Psoas muscle (tissue), 7 donors: ENCODE measurements at regions not wholly inside any gene's neighbourhood (a gene's known extent, or its start where the extent isn't known, plus 50 kb on each side); places are given as distances from the start of the nearest gene placed in this dataset.

ENCODE experiments used
- ATAC-seq, 4 donors: fragments of 200-7000 bp; cut with Tn5 transposase; one replicate each; pipeline ENCODE4 v1.9.1; 2020; ENCODE audit warnings: moderate library complexity in 3 of 4, mild to moderate bottlenecking in 2 of 4
- DNase-seq, 2 donors: peaks; one replicate each; pipeline ENCODE4 v3.0.0-alpha.2; 2020
- H3K27ac ChIP-seq: fragments of 200-600 bp; one replicate; pipeline ENCODE4 v1.8.0; 2022
- H3K27me3 ChIP-seq, 3 donors: fragments of 200-600 bp in 1 of 3; one replicate each; pipeline versions ENCODE4 v1.6.1 to v1.8.0; 2013 to 2022; ENCODE audit warnings: low read length in 2 of 3, mild to moderate bottlenecking in 2 of 3, moderate library complexity in 1 of 3; ENCODE audit not compliant: insufficient read depth in 3 of 3
- H3K36me3 ChIP-seq, 2 donors: fragments of 200-600 bp in 1 of 2; one replicate each; pipeline versions ENCODE4 v1.6.1 to v1.8.0; 2013 to 2022; ENCODE audit warnings: low read depth in 1 of 2, mild to moderate bottlenecking in 1 of 2, moderate library complexity in 1 of 2; ENCODE audit not compliant: insufficient read depth in 1 of 2
- H3K4me1 ChIP-seq: fragments of 200-600 bp; one replicate; pipeline ENCODE4 v1.8.0; 2022
- H3K4me3 ChIP-seq: fragments of 200-600 bp; one replicate; pipeline ENCODE4 v1.8.0; 2022; ENCODE audit warnings: mild to moderate bottlenecking
- H3K9me3 ChIP-seq: fragments of 200-600 bp; one replicate; pipeline ENCODE4 v1.8.0; 2022
- CTCF ChIP-seq: fragments of 200-600 bp; IDR thresholded peaks from one replicate; pipeline ENCODE4 v1.8.0; 2022; ENCODE audit warnings: antibody characterized with exemption
- WGBS, 3 donors: extraction: QIAGEN DNeasy Blood & Tissue Kit; methylation state at CpG; one replicate each; pipeline versions ENCODE4 v1.1.6 to v1.1.7; 2013; 5-methylcytosine and 5-hydroxymethylcytosine counted together
- intact Hi-C, 2 donors: fragments of 100-400 bp; cut with DNase I; formaldehyde crosslinking; loops; one replicate each; pipeline versions ENCODE4 v1.11.0 to v1.14.2; 2022
- donor health status: healthy with polysubstance abuse.
- donor health status: DM: no; HTN: no; CAD: no; lungs with moderate emphysema.
- donor health status: Bipolar disorder and iron deficiency.
- donor health status: healthy.
- donor health status: DM: yes; HTN: yes; CAD: no.
- donor health status: DM: no; HTN: no; CAD: no.
- donor health status: DM: yes; HTN: yes; CAD: no.

DNA sequence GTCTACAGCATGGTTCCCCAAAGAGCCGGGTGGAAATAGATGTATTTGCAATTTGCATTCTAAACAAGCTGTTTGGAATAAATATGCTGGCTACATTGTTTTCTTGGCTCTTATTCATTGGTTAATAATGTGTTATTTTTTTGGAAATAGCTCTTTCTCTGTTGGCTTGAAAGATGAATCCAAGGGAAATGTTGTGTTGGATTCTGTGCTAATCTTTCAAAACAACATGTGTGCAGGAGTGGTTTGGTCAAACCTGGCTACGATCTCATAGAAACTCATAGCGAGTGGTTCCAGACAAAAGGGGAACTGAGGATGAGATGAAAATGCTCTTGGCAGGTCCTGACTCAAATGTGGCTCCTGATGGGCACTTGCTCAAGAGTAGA is 63.7 kb upstream of the CXCL14 start:
- H3K4me3 ChIP-seq, result no peak overlapping the region
- intact Hi-C loops, result no loop called here
- peak in 1 of 4 donors; percentile 49 for ATAC-seq
- no peaks in the 10 kb centered on the region for H3K27me3 ChIP-seq
- no peaks in the 10 kb centered on the region for H3K36me3 ChIP-seq
- H3K4me1 ChIP-seq, result no peaks in the 10 kb centered on the region
- no peak overlapping the region for H3K27ac ChIP-seq
- whole genome bisulfite sequencing, 3 donors, result 23 to 46% (median 27%) methylated on average over 3 of the region's 3 CpGs
- DNase-seq, result no peak
- no peaks in the 10 kb centered on the region for H3K9me3 ChIP-seq
- no peak for TF ChIP-seq CTCF

DNA sequence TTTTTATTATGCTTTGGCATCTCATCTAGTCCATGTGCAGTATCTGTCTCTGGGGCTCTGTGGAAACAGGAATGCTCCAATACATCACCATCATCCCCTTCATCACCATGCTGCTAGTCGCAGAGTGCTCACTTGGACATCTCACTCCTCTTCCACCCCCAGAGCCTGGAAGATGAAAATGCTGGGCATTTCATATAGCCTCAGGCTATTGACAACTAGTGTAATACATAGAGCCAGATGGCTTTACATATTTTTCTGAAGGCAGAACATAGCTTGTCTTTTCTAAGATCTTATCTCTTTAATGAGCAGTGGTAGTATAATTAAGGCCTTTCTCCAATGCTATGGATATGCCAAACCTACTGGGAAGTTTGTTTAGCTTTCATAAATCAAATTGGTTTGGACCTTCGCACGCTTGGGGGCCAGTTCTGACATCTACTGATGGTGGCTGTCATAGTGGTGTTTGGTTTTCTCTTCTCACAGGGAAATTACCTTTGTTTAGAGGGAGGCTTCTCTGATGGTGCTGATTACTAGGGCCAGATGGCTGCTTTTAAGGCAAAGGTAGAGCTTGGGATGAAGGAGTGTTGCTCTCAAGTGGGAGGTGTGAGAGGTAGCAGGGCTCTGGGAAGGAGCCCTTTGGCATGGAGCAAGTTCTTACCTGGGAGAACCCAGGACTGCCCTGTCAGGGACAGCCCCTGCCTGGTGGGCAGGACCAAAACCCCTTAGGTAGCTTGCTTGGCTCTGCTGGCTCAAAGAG is 63.1 kb upstream of the CXCL14 start:
- Histone ChIP-seq H3K9me3 (no peaks in the 10 kb centered on the region), H3K36me3 (no peaks in the 10 kb centered on the region), H3K27ac (no peak overlapping the region), H3K4me3 (no peak overlapping the region), H3K27me3 (no peaks in the 10 kb centered on the region), H3K4me1 (no peaks in the 10 kb centered on the region)
- DNase-seq (no peak), ATAC-seq (peak in 1 of 4 donors; percentile 52)
- intact Hi-C loops, result no loop called here
- WGBS, 3 donors, result 51 to 84% (median 70%) methylated on average over 3 of the region's 3 CpGs
- TF ChIP-seq CTCF, result no peak

- DNase-seq (no peak), ATAC-seq (peak in 1 of 4 donors; percentile 48)
- Histone ChIP-seq H3K9me3 (no peaks in the 10 kb centered on the region), H3K4me1 (no peaks in the 10 kb centered on the region), H3K4me3 (no peak overlapping the region), H3K27me3 (no peaks in the 10 kb centered on the region), H3K36me3 (no peaks in the 10 kb centered on the region), H3K27ac (no peak overlapping the region)
- no peak for TF ChIP-seq CTCF
- 40 to 70% (median 48%) methylated on average over 1 of the region's 1 CpG for WGBS, 3 donors
- intact Hi-C loops, result no loop called here
Observed at GRCh38 chr5:135641319-135641718, 62.5 kb upstream of the CXCL14 start.

DNA sequence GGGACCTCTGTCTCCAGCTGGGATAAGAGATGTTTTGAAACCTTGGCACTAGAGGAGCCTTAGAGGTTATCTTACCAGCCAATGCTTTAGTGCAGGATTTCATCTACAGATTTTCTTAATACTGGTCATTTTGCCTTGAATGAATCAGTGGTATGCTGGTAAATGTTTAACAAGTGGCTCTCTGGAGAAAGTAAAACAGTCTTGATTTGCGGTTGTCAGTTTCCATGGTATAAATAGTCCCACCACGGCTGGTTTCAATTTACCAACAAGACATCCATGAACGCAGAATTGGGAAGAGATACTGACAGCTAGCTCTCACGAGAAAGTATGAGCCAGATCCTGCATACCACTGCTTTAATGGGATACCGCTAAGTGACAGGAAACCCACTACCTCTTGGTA is 56.7 kb upstream of the CXCL14 start:
- WGBS, 3 donors, result 57 to 78% (median 73%) methylated on average over 5 of the region's 5 CpGs
- intact Hi-C loops, result no loop called here

More for the DNA sequence above, 56.7 kb upstream of the CXCL14 start:
- Histone ChIP-seq H3K27ac (no peak overlapping the region), H3K4me1 (no peaks in the 10 kb centered on the region), H3K4me3 (no peak overlapping the region), H3K9me3 (no peaks in the 10 kb centered on the region), H3K27me3 (no peaks in the 10 kb centered on the region), H3K36me3 (no peaks in the 10 kb centered on the region)
- ATAC-seq (no peak), DNase-seq (no peak)
- TF ChIP-seq CTCF, result no peak
